KMS-11 (cell line): ENCODE measurements at regions not wholly inside any gene's neighbourhood (a gene's known extent, or its start where the extent isn't known, plus 50 kb on each side); places are given as distances from the start of the nearest gene placed in this dataset.

Source experiments
- H2AFZ ChIP-seq: fragments of 200-600 bp; sonication (generic); 2 replicates; pipeline ENCODE4 v1.6.1; 2016; ENCODE audit warnings: antibody characterized with exemption, mixed run types, low read depth
- H3K27ac ChIP-seq: fragments of 200-600 bp; sonication (generic); 2 replicates; pipeline ENCODE4 v1.6.1; 2016; ENCODE audit warnings: mild to moderate bottlenecking, mixed run types
- H3K27me3 ChIP-seq: fragments of 200-600 bp; sonication (generic); 2 replicates; pipeline ENCODE4 v1.6.1; 2017; ENCODE audit warnings: mild to moderate bottlenecking, low read depth, mixed run types, moderate library complexity; ENCODE audit not compliant: insufficient read depth
- H3K36me3 ChIP-seq: fragments of 200-600 bp; sonication (generic); 2 replicates; pipeline ENCODE4 v1.6.1; 2017; ENCODE audit warnings: mild to moderate bottlenecking, mixed run types; ENCODE audit not compliant: insufficient read depth
- H3K4me1 ChIP-seq: fragments of 200-600 bp; sonication (generic); 2 replicates; pipeline ENCODE4 v1.6.1; 2016; ENCODE audit warnings: mild to moderate bottlenecking, low read depth, mixed run types; ENCODE audit not compliant: poor library complexity, severe bottlenecking
- H3K4me2 ChIP-seq: fragments of 200-600 bp; sonication (generic); 2 replicates; pipeline ENCODE4 v1.7.0; 2016; ENCODE audit warnings: mild to moderate bottlenecking, mixed run types
- H3K4me3 ChIP-seq: fragments of 200-600 bp; sonication (generic); IDR thresholded peaks from 2 replicates; pipeline ENCODE4 v1.6.1; 2017; ENCODE audit warnings: low read depth, low read length, mixed read lengths; ENCODE audit not compliant: insufficient read depth
- H3K79me2 ChIP-seq: fragments of 200-600 bp; sonication (generic); 2 replicates; pipeline ENCODE4 v1.6.1; 2016; ENCODE audit warnings: low read depth, mixed run types; ENCODE audit not compliant: insufficient read depth
- H3K9ac ChIP-seq: fragments of 200-600 bp; sonication (generic); 2 replicates; pipeline ENCODE4 v1.6.1; 2016; ENCODE audit warnings: mild to moderate bottlenecking, mixed run types
- H4K20me1 ChIP-seq: fragments of 200-600 bp; sonication (generic); 2 replicates; pipeline ENCODE4 v1.6.1; 2016; ENCODE audit warnings: mild to moderate bottlenecking, mixed run types; ENCODE audit not compliant: insufficient read depth
- TF ChIP-seq, protein P1 (sequence below): fragments of 200-600 bp; sonication (generic); conservative IDR thresholded peaks from 2 replicates; pipeline ENCODE4 v1.6.1; 2017; ENCODE audit warnings: low read depth, mild to moderate bottlenecking, antibody characterized with exemption, low read length, moderate library complexity, mixed read lengths

DNA sequence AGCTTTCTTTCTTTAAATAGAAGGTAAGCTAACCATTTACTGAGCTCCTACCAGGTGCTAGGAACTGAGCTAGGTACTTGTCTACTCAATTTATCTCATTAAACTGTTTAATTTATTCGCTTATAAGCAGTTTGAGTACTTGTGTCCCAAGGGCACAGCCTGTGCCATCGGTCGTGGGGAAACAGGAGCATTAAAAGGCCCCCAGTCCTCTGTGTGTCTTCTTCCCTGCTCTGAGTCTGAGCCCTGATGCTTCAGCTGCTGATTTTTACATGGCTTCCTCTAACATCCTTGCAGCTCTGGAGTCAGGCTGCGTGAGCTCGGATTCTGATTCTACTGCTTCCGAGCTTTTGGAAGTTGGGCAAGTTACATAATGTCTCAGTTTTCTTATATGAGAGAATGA, 239.5 kb downstream of the EDEM1 start:
- no peaks in the 10 kb centered on the region for H4K20me1 ChIP-seq
- H3K4me3 ChIP-seq = no peak overlapping the region
- H3K4me2 ChIP-seq = no peak overlapping the region
- TF ChIP-seq, protein P1, sequence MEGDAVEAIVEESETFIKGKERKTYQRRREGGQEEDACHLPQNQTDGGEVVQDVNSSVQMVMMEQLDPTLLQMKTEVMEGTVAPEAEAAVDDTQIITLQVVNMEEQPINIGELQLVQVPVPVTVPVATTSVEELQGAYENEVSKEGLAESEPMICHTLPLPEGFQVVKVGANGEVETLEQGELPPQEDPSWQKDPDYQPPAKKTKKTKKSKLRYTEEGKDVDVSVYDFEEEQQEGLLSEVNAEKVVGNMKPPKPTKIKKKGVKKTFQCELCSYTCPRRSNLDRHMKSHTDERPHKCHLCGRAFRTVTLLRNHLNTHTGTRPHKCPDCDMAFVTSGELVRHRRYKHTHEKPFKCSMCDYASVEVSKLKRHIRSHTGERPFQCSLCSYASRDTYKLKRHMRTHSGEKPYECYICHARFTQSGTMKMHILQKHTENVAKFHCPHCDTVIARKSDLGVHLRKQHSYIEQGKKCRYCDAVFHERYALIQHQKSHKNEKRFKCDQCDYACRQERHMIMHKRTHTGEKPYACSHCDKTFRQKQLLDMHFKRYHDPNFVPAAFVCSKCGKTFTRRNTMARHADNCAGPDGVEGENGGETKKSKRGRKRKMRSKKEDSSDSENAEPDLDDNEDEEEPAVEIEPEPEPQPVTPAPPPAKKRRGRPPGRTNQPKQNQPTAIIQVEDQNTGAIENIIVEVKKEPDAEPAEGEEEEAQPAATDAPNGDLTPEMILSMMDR = no peak
- no peak overlapping the region for H2AFZ ChIP-seq
- no peaks in the 10 kb centered on the region for H3K36me3 ChIP-seq
- no peaks in the 10 kb centered on the region for H3K4me1 ChIP-seq
- no peaks in the 10 kb centered on the region for H3K79me2 ChIP-seq
- H3K27ac ChIP-seq = no peak overlapping the region
- no peaks in the 10 kb centered on the region for H3K27me3 ChIP-seq
- H3K9ac ChIP-seq = no peak overlapping the region

DNA sequence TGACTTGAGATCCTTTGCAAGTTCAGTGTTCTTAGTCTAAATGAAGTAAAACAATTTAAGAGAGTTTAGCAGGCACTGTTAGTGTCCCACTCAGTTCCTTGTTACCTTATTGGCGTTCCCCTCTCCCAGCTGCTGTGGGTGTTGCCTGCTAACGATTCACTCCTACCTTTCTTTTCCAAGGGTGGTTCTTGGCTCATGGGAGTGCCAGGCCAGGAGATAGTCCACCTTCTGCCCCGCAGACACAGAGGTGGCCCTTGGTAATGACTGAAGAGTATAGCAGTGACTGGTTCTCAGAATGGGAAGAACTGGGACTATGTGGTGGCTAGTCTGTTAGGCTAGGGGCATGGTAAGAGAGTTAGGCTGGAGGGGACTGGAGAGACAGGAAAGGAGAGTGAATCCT, 240.4 kb downstream of the EDEM1 start:
- Histone ChIP-seq H4K20me1 (no peaks in the 10 kb centered on the region), H3K27me3 (no peaks in the 10 kb centered on the region), H3K4me1 (no peaks in the 10 kb centered on the region), H2AFZ (no peak overlapping the region), H3K4me2 (no peak overlapping the region), H3K79me2 (no peaks in the 10 kb centered on the region), H3K4me3 (no peak overlapping the region), H3K9ac (no peak overlapping the region), H3K36me3 (no peaks in the 10 kb centered on the region), H3K27ac (no peak overlapping the region)
- TF ChIP-seq, protein P1 = no peak

DNA sequence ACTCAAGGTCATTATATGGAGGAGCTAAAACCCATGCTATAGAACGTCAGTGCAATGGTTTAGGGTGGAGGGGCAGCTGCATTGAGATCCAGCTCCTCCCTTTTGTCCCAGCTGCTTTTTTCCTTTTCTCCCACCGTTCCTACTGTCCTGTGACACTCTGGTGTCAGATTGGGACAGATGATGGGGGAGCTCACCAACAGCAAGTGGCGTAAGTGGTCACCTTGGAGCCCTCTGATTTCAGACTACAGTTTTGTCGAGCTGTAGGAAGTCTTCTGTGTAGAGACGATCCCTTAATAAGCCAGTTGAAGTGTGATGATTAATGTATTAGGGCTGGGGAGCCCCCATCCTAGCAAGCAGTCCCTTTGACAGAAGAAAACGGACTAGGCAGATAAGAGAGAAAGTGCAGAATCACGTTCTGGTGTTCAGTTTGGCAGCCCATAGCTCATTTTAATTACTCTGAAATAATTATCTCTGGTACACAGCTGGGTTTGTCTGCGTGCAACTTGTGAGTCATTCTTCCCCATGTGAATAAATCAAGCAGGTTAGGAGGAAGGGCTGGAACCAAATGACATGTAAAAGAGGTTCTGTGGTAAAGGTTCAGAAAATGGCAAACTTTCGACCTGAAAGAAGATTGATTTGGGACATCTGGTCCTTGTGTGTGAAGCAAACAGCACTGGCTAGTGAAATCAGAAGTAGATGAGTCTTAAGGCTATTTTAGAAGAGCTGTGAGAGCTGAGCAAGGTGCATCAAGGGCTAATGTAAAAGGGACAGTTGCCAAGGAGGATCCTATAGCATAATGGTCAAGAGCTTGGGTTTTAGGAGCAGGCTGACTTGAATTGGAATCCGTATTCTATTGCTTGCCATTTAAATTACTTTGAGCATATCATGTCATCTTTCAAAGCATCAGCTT, 241.4 kb downstream of the EDEM1 start:
- H4K20me1 ChIP-seq = no peaks in the 10 kb centered on the region
- no peak overlapping the region for H3K27ac ChIP-seq
- H3K79me2 ChIP-seq = no peaks in the 10 kb centered on the region
- no peaks in the 10 kb centered on the region for H3K36me3 ChIP-seq
- no peak overlapping the region for H3K4me2 ChIP-seq
- no peak overlapping the region for H2AFZ ChIP-seq
- TF ChIP-seq, protein P1 = no peak
- no peak overlapping the region for H3K9ac ChIP-seq
- H3K27me3 ChIP-seq = no peaks in the 10 kb centered on the region
- H3K4me3 ChIP-seq = no peak overlapping the region
- no peaks in the 10 kb centered on the region for H3K4me1 ChIP-seq

DNA sequence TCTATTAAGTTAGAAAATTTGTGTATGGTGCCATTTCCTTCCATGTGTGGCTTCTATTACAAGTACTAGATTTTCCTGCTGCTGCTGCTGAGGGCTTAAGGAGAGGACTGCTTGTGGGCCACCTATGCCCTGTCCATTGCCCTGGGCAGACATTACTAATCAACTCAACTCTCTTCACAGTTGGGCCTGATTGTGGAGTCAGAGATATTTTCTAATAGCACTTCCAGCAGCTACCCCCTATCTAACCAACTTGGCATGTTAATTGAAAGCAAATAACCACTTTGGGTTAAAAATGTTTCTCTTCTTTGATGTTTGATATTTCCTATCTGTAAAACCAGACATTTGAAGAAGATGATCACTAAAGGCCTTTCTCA, 242.0 kb downstream of the EDEM1 start:
- no peak overlapping the region for H3K4me2 ChIP-seq
- TF ChIP-seq, protein P1 = no peak
- no peak overlapping the region for H2AFZ ChIP-seq

More for the DNA sequence above, 242.0 kb downstream of the EDEM1 start:
- Histone ChIP-seq H3K9ac (no peak overlapping the region), H3K27me3 (no peaks in the 10 kb centered on the region), H3K36me3 (no peaks in the 10 kb centered on the region), H3K79me2 (no peaks in the 10 kb centered on the region), H4K20me1 (no peaks in the 10 kb centered on the region), H3K4me1 (no peaks in the 10 kb centered on the region), H3K4me3 (no peak overlapping the region), H3K27ac (no peak overlapping the region)
